EH (cell line): ENCODE measurements at regions not wholly inside any gene's neighbourhood (a gene's known extent, or its start where the extent isn't known, plus 50 kb on each side); places are given as distances from the start of the nearest gene placed in this dataset.
A peak's percentile ranks its signal among the peaks of the same experiment; 100 is the strongest.

ENCODE experiments used
- DNase-seq: peaks from one replicate; pipeline ENCODE4 v3.0.0-alpha.2; 2015; ENCODE audit warnings: low read depth

DNA sequence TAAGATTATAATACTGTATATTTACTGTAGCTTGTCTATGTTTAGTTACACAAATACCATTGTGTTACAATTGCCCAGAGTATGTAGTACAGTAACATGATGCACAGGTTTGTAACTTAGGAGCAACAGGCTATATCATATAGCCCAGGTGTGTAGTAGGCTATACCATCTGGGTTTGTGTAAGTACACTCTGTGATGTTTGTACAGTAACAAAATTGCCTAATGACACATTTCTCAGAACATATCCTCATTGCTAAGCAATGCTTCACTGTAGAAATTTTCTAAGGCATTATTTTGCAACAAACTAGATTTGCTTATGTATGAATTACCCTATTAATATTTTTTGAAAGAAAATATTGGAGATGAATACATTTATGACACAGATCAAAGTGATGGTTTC is 1390.9 kb downstream of the C4orf33 start:
- no peak for DNase-seq

DNA sequence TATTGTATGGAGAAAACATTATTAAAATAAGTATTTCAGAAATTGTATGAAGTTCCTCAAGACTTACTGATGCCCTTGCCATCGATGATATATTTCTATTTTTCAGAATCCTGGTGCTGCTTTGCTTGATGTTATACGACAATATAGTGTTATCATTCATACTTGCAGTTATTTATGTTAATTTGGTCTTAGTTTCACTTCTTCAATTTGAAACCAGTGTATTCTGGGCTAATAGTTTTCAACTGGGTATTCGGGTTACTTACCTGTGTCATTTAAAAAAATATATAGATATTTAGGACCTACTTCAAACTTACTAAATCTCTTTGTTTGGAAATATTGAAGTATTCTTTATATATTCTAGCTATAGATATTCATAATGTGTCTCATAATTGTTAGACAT is 1414.7 kb downstream of the C4orf33 start:
- no peak for DNase-seq

DNA sequence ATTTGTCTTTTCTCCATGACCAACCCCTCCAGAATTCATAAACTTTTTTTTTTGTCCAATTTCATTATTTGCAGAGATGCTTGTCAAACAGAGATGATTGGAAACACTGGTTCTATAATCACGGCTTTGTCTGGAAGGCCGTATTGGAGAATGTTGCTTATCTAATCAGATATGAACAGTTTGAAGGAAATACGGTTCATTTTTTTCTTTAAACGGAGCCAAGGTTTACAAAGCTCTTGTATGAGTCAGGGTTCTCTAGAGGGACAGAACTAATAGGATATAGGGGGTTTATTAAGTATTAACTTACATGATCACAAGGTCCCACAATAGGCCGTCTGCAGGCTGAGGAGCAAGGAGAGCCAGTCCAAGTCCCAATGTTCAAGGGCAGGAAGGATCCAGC is 1415.8 kb downstream of the C4orf33 start:
- no peak for DNase-seq

DNA sequence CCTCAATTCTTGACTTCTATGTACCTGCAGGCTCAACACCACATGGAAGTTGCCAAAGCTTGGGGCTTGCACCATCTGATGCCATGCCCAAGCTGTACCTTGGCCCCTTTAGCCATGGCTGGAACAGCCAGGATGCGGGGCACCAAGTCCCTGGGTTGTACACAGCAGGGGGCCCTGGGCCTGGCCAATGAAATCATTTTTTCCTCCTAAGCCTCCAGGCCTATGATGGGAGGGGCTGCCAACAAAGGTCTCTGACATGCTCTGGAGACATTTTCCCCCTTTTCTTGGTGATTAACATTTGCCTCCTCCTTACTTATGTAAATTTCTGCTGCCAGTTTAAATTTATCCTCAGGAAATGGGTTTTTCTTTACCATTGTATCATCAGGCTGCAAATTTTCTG is 1428.1 kb downstream of the C4orf33 start:
- no peak for DNase-seq

DNA sequence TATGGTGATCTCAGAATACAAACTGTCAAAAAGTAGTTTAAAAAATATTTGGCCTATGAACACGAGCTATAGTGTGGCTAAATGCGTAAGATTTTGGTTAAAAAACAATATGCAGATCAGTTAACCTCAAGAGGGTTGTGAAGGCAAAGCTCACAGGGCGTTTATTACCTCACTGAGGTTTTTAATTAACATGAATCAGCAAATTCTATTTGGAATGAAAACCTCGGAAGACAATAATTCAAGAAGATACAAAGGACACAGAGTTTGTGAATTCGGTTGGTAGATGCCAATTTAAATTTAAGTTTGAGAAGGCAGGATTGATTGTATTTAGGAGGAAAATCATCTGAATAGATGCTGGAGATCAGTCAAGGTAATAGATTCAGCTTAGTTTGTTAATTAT is 1434.6 kb downstream of the C4orf33 start:
- no peak for DNase-seq

DNA sequence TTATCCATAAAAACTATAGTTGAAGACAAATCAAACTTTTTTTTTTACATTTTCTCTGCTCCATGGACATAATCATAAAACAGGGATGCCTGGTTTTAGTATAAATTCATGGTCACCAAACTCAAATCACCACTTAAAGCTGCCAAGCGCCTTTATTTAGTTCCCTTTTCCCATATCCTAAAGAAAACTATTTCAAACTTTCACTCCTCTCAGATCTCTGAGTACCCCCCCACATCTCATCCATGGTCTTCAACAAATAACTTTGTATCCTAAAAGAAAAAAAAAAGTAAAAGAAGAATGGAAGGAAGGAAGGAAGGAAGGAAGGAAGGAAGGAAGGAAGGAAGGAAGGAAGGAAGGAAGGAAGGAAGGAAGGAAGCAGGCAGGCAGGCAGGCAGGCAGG is 1438.7 kb downstream of the C4orf33 start:
- DNase-seq, result no peak

DNA sequence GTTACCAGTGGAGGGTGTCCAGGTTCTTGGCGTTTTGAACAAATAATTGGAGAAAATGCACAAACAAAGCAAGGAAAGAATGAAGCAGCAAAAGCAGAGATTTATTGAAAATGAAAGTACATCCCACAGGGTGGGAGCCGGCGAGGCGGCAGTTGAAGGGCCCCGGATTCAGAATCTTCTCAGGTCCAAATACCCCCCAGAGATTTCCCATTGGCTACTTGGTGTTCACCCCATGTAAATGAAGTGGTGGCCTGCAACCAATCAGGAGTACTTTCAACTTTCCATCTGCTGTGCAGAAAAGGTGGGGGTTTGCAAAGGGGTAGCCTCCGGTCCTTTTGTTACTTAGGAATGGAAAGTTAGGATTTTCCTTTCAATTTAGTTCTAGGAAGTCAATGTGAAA is 1447.0 kb downstream of the C4orf33 start:
- DNase-seq, result no peak

DNA sequence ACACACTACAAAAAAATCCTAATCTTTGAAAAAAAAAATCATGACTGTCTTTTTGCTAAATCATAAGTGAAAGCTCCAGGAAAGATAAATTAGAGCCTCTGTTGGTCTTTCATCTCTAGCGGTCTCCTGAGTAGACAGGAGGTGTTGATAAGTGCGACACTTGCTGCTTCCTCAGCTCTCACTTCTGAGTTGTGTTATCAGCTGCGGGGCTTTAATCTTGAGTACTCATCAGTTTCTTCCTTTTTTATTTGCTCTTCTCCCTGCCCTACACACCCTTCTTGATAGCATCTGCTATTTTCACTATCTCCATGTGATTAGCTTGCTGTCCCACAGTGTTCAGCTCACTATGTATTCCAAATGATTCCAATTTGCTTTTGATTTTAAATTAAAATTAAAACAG is 1449.2 kb downstream of the C4orf33 start:
- DNase-seq, result no peak

DNA sequence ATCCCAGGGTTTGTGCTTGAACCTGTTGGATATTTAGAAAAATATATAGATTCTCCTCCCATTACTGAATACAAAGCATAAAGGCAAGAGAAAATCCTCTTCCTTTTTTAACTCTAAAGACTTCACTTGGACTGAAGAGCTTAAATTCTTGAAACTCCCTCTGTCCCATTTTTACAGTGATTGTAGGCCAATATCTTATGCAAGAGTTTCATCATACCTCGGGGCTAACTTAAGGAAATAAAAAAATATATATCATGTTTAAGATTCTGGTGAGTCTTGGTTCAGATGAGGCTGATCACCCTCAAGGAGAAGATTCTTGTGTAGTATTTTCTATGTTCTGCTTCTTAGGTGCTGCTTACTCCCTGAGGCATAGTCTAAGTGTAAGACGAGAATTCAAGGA is 1449.6 kb downstream of the C4orf33 start:
- DNase-seq, result no peak

DNA sequence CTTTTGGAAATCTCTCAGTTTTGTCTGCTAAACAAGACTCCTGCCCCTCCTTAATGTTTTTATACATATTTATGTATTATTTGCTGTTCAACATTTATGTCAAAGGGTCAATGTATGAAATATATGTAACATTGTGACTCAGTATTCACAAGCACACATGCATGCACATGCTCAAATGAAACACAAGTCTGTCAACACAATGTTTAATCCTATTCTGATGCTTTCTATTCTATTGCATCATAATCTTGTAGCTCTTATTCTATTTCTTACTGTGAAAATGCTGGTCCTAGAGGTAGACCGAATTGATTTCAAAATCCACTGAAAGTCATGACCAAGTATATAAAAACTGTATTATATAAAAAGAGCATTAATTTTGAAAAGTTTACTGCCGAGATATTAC is 1463.3 kb downstream of the C4orf33 start:
- no peak for DNase-seq

DNA sequence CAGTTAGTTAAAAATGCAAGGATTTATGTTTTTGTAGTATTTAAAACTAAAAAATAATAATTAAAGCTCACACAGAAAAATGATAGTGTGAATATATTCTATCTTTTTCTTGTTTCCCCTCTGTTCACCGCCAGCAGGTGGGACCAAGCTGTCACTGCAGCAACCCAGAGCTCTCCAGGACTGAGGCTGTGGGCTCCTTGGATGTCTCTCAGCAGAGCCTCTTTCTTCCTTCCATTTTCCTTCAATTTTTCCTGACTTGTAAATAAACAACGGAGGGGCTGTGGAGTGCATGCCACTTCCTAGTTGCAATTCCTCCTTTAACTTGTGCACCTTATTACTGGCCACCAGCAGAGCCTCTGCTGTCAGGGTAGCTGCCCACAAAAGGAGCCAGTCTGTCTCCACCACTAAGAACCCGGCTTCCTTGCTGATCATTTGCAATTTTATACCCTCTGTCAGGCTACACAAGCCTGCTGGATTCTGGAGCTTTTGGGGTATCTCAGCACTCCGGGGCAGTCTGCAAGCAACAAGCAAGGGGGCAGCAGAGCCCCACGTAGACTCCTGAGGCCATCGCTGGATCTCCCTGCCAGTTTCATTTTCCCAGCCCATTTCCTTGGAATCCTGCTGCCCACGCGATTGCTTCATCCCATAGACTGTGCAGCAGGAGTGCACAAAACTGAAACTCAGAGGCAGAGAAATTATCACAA is 1467.4 kb downstream of the C4orf33 start:
- peak; percentile 2 for DNase-seq

DNA sequence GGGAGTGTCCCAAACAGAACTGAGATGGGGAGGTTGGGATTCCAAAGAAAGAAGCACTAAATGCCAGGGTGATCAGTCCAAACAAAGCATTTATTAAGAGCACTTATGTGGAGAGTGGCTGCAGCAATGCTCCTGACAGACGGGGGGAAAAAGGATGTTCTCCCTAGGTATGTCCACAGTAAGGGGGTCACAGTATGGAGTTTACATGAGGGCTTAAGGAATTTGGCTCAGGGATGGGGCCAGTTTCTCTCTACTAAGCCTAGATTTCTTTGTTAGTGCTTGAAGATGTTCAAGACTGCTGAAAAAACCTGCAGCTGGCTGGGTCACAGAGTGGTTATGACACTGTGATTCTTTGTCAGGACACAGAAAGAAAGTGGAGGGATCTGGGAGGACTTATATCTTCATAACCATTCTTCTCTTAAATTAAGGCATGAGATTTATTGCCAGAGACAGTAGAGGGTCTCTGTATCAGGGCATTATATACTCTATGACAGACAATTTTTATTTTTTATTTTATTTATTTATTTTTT is 1468.0 kb downstream of the C4orf33 start:
- no peak for DNase-seq

DNA sequence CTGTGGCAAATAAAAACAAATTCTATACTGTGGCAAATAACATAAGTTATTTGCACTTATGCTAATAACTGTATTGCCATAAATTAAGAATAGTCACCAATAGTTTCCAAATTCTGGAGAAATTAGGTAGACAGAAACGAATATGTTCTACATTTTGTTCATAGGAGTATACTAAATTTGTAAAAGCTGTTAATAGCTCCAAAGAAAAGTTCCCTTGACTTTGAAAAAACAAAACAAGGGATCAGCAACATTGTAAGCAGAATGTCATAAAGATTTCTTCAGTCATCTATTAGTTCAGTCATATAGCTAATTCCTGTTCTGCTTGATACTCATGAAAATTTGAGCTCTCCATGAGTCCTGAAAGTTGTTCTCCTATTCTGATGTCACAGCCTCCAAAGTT is 1472.8 kb downstream of the C4orf33 start:
- DNase-seq, result no peak

DNA sequence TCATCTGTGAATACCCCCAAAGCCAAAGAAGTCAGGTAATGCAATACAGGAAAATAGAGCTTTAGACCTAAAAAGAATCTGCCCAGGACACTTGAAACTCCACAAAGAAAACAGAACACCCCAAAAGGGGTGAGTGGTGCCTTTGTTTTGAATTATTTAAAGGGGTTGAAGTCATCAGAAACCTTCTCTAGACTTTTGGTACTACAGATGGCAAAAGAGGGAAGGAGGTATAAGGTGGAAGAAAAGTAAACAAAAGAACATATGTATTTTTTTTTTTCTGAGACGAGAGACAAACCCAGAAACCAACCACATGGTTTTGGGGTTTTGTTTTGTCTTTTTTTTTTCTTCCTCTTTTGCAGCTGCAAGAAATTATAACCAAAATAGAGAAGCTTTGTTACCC is 1477.8 kb downstream of the C4orf33 start:
- no peak for DNase-seq

DNA sequence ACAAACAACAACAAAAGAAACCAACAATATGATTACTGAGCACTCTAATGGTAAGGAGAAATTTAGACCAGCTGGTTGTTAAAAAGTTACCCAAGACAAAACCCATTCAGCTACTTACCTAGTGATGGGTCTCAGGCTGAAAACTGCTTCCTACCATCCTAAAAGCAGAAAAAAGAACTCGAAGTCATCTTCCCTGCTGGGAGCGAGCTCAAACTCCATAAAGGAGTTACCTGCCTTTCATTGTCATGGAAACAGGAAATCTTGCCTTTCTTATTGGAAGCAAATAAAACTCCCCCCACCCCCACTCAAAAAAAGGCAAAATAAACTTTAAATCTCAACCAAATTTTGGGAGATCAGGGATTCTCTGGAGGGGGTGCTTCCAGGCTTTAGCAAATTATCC is 1478.3 kb downstream of the C4orf33 start:
- DNase-seq, result no peak

DNA sequence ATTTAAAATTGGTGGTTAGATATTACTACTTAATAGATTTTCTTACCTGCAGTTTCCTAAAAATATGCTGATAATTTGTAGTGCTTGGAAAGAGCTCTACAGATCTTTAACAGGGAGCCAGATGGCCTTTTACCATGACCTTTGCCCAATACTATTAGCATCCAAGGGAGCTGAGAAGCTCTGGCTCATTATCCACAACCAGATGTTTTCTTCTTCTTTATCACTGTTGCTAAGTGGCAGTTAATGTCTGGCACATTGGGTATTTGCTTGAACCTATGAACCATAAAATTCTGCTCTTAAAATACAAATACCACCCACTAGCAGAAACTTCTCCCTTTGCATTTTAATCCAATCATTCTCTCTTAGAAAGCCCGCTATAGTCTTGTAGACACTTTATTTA is 1480.3 kb downstream of the C4orf33 start:
- DNase-seq, result no peak

DNA sequence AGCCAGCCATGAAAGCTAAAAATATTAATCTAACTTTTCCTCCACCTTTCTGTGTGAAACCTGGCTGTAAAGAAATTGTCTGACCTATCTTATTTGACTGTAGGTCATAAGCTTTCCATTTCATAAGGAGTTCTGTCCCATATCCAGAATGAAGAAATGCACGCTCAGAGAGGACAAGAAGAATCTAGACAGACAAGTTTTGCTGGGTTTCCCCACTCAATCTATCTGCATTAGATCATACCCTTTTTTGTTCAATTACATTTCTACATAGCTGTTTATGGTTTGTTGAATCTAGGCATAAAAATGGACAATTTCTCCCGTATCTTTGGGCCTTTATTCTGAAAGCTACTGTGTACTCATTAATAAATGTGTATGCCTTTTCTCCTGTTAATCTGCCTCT is 1495.1 kb downstream of the C4orf33 start:
- no peak for DNase-seq

DNA sequence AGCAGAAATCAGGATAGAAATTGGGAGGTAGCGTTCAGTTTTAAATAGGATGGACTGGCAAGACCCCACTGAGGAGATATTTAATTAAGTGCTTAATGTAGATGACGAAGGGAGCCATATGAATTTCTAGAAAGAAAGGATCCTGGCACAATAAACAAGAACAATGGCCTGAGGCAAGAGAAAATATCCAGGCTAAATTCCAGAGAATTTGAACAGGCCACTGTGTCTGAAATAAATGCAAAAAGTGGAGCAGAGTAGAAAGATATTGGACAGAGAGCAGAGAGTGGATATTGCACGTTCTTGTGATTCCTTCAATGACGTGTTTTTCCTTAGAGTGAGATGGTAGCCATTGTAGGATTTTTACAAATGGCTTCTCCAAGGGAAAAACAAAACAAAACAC is 1504.8 kb downstream of the C4orf33 start:
- DNase-seq, result no peak

DNA sequence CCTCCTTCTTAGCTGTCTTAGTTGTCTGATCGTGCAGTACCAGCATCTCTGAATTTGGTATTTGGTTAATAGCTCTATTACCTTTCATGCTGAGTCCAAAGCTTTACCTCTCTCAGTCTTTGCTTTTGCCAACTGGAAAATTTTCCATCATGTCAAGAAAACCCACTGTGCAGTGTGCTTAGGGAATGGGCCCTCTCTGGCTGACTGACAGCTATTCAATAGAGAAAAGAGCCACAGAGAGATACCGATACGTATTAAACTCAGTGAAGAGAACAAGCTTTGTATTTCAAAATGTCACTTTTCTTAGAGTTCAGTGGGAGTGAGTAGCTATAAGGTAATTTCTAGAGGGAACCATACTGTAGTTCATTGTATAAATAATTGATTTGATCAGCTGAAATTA is 1507.1 kb downstream of the C4orf33 start:
- DNase-seq, result no peak

DNA sequence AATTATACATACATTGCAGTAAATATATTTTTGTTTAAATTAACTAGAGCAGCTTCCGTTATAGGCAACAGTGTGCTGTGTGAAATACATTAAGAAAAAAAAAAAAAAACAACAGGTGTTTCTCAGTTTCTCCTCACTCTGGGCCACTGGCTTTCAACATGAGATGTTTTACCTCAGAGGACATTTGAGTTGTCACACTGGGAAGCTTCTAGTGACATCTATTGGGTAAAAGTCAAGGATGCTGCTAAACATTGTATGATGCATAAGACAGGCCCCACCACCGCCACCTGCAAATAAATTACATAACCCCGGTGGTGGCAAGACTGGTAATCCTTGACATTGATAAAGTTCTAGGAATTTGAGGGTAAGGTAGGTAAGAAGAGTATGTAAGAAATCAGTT is 1512.2 kb downstream of the C4orf33 start:
- no peak for DNase-seq

DNA sequence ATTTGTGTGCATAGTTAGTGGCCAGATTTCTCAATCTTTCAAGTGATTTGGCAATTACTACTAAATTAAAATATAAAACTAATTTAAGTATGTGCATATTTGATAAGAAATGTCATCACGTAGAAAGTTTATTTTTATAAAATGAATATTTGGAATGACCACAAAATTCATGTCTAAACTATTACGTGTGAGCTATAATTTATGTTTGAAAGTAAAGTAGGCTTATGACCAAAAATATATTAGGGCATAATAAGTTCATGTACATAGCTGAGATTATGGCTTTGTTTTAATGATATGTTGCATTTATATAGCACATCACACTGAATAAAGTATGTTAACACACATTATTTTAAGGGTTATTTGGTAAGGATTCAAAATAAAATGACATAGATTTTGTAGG is 1532.6 kb downstream of the C4orf33 start:
- DNase-seq, result no peak

DNA sequence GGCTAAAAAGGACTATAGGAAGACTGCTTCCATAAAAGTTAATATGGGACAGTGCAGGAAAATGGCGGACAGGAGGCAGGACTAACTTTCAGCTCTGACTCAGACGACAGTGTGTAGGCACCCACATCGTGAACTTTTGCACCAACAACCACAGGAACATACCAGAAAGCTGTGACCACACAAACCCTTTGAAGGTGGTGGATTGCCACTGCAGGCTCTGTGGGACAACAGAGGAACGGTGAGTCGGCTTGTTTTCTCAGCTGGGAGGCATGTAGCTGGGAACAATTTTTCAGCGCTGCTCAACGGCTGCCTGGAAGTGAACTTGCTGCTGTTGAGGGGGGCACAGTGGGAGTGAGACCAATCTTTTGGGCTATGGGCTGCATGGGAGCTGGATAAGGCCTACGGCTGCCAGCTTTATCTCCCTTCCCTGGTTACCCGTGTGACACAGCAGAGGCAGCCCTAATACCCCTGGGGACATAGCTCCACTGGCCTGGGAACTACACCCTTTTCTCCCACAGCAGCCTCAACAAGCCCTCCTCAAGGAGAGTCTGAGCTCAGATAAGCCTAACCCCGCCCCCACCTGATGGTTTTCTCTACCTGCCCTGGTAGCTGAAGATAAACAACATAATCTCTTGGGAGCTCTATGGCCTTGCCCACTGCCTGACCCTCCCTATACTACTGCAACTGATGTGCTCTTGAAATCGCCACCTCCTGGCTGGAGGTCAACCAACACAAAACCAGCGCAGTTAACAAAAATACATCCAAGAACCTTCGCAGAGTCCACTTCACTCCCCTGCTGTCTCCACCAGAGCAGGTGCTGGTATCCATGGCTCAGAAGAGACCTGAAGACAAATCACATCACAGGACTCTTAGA is 1537.0 kb downstream of the C4orf33 start:
- no peak for DNase-seq

DNA sequence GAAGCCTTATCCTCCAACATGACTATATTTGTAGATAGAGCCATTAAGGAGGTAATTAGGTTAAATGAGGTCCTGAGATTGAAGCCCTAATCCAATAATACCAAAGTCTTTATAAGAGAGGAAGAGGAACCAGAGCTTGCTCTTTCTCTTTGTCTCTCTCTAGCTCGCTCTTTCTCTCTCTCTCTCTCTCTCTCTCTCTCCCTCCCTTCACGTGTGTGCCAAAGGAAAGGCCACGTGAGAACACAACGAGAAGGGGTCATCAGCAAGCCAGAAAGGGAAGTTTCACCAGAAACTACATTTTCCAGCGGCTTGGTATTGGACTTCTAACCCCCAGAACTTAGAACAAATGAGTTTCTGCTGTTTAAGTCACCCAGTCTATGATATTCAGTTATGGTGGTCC is 1540.5 kb downstream of the C4orf33 start:
- DNase-seq, result no peak

DNA sequence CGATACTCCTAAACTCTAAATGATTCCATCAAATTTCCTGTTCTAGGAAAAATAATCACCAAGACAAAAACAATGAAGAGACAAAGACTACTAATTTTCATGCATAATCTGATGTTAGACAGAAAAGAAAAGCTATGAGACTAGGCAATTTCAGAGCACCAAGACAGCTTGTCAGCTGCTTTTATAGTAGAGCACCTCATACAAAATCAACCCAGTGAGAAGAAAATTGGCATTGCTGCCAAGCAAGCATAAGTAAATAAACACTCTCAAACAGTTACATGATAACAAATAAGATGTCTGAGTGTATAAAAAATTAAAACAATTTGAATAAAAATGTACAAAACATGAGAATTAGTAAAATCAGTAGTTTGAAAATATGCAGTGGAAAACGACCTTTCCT is 1544.6 kb downstream of the C4orf33 start:
- no peak for DNase-seq
